ENCODE measurements at regions not wholly inside any gene's neighbourhood (a gene's known extent, or its start where the extent isn't known, plus 50 kb on each side); places are given as distances from the start of the nearest gene placed in this dataset.

DNA sequence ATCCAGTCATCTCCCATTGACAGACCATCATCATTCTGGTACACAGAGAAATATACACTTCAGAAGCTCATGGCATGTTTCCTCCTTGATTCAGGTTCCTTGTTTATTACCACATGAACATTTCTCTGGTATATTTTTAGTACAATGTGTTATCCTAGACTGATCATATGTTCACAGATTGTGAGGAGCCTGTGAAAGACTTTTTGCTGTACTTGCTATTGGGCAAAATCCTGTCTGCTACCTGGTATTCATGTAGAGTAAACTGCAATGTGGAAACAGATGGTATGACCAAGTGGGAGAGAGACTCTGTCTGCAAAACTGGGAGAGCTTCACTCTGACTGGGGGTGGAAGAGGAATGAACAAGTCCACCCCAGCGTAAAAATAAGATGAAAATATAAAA, 657.2 kb downstream of the IRS1 start:
- Histone ChIP-seq H3K36me3 (ENCODE audit: control insufficient read depth, insufficient read depth, low read length) (no peaks in the 10 kb centered on the region), H3K27me3 (ENCODE audit: control insufficient read depth, insufficient read depth, low read length) (no peaks in the 10 kb centered on the region), H3K4me3 (ENCODE audit: low read depth, low read length) (no peak overlapping the region)
- TF ChIP-seq, protein P1, sequence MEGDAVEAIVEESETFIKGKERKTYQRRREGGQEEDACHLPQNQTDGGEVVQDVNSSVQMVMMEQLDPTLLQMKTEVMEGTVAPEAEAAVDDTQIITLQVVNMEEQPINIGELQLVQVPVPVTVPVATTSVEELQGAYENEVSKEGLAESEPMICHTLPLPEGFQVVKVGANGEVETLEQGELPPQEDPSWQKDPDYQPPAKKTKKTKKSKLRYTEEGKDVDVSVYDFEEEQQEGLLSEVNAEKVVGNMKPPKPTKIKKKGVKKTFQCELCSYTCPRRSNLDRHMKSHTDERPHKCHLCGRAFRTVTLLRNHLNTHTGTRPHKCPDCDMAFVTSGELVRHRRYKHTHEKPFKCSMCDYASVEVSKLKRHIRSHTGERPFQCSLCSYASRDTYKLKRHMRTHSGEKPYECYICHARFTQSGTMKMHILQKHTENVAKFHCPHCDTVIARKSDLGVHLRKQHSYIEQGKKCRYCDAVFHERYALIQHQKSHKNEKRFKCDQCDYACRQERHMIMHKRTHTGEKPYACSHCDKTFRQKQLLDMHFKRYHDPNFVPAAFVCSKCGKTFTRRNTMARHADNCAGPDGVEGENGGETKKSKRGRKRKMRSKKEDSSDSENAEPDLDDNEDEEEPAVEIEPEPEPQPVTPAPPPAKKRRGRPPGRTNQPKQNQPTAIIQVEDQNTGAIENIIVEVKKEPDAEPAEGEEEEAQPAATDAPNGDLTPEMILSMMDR (IDR thresholded peaks at IDR 0.05; ENCODE audit: insufficient read depth, low read length, poor library complexity, severe bottlenecking), result no peak
- DNase-seq (ENCODE audit: low read depth), result no peak

DNA sequence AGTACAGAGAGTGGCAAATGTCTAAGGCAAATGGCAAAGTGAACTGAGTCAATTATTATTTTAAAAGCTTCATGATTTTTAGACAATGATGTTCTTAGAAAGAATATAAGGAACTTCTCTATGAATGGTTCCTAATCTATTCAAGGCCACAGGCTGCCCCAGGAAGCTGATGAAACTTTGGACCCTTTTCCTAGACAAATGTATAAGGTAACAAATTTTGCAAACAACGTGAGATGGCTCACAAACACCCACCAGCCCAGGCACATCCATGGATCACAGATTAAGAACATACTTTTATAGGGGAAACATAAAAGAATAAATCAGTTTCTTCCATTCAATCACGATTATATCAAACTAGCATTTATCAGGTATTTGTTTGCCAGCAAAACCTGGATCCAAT, 659.0 kb downstream of the IRS1 start:
- no peak for DNase-seq (ENCODE audit: low read depth)
- H3K27me3 ChIP-seq (ENCODE audit: control insufficient read depth, insufficient read depth, low read length), result no peaks in the 10 kb centered on the region
- H3K4me3 ChIP-seq (ENCODE audit: low read depth, low read length), result no peak overlapping the region
- TF ChIP-seq, protein P1 (IDR thresholded peaks at IDR 0.05; ENCODE audit: insufficient read depth, low read length, poor library complexity, severe bottlenecking), result no peak
- H3K36me3 ChIP-seq (ENCODE audit: control insufficient read depth, insufficient read depth, low read length), result no peaks in the 10 kb centered on the region

DNA sequence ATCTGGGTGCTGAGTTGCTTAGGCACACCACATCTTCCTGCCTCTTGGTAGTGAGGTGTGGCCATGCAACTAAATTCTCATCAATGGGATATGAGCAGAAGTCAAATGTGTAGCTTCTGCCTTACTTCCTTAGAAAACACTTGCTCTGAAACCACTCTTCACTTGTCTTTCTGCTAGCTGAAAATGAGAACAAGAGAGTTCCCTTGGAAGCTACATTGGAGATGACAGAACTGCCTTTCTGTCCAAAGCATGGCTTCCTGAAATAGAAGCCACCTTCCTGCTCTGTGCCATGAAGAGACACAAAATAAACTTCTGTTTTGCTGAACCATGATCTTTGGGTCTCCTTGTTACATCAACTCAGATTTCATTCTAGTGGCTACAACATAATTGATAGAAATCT, 659.9 kb downstream of the IRS1 start:
- TF ChIP-seq, protein P1 (IDR thresholded peaks at IDR 0.05; ENCODE audit: insufficient read depth, low read length, poor library complexity, severe bottlenecking), result no peak
- Histone ChIP-seq H3K27me3 (ENCODE audit: control insufficient read depth, insufficient read depth, low read length) (no peaks in the 10 kb centered on the region), H3K36me3 (ENCODE audit: control insufficient read depth, insufficient read depth, low read length) (no peaks in the 10 kb centered on the region), H3K4me3 (ENCODE audit: low read depth, low read length) (no peak overlapping the region)
- no peak for DNase-seq (ENCODE audit: low read depth)

DNA sequence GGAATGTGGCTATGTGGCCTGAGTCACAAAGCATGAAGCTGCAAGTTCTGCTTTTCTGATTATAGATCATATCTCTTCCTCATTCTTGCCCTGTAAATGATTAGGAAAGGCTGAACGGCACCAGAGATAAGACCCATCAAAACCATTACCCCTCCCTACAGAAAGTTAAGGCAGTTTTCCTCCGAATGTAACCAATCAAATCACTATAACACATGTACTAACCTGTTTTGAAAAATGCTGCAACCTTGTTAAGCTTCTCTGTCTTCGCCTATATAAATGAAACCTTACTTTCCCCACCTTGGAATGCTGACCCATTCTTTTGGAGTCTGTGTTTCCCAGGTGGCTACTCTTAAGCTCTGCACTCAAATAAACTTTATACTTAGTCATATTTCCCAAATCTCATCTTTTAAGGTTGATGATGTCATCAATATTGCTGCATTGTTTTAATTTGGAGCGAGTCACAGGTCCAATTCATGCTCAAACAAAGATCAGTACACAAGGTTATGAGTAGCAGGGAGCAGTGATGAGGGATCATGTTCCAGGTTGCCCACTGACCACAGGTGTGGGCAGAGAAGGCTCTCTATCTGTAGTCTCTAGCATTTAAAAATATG, 662.3 kb downstream of the IRS1 start:
- H3K27me3 ChIP-seq (ENCODE audit: control insufficient read depth, insufficient read depth, low read length), result no peaks in the 10 kb centered on the region
- DNase-seq (ENCODE audit: low read depth), result no peak
- no peak overlapping the region for H3K4me3 ChIP-seq (ENCODE audit: low read depth, low read length)
- no peaks in the 10 kb centered on the region for H3K36me3 ChIP-seq (ENCODE audit: control insufficient read depth, insufficient read depth, low read length)
- TF ChIP-seq, protein P1 (IDR thresholded peaks at IDR 0.05; ENCODE audit: insufficient read depth, low read length, poor library complexity, severe bottlenecking), result no peak

DNA sequence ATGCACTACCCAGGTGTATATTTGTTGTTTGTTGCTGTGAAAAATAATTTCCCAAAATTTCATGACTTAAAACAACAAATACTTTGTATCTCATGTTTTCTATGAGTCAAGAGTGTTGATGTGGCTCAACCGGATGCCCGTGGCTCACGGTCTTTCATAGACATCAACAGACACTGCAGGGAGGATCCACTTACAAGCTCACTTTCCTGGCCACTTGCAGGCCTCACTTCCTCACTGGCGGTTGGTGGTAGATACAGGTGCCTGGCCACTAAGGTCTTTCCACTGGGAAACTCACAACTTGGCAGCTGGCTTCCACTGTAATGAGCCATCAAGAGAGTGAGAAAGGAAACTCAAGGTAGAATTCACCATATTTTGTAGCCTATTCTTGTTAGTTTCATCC, 662.9 kb downstream of the IRS1 start:
- Histone ChIP-seq H3K4me3 (ENCODE audit: low read depth, low read length) (no peak overlapping the region), H3K27me3 (ENCODE audit: control insufficient read depth, insufficient read depth, low read length) (no peaks in the 10 kb centered on the region), H3K36me3 (ENCODE audit: control insufficient read depth, insufficient read depth, low read length) (no peaks in the 10 kb centered on the region)
- TF ChIP-seq, protein P1 (IDR thresholded peaks at IDR 0.05; ENCODE audit: insufficient read depth, low read length, poor library complexity, severe bottlenecking), result no peak
- no peak for DNase-seq (ENCODE audit: low read depth)

DNA sequence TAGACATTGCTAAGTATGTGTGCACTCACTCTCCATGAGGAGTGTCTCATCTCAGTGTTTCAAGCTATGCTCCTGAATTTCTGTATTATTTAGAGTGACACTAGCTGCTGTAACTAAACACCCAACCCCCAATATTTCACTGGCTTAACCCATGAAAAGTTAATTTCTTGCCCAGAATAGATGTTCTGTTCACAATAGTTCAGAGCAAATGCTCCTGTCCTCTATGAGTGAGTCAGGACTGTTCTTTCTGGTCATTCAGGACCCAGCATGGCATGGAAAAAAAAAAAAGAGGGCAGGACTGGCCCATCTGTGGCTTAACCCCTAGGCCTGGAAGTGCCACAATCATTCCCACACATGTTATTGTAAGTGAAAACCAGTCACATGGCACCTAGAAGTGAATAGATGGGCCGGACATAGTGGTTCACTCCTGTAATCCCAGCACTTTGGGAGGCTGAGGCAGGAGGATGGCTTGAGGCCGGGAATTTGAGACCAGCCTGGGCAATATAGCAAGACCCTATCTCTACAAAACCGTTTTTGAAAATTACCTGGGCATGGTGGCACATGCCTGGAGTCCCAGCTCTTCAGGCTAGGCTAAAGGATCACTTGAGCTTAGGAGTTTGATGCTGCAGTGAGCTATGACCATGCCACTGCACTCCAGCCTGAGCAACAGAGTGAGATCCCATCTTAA, 663.6 kb downstream of the IRS1 start:
- TF ChIP-seq, protein P1 (IDR thresholded peaks at IDR 0.05; ENCODE audit: insufficient read depth, low read length, poor library complexity, severe bottlenecking), result no peak
- H3K27me3 ChIP-seq (ENCODE audit: control insufficient read depth, insufficient read depth, low read length), result no peaks in the 10 kb centered on the region
- no peaks in the 10 kb centered on the region for H3K36me3 ChIP-seq (ENCODE audit: control insufficient read depth, insufficient read depth, low read length)
- no peak overlapping the region for H3K4me3 ChIP-seq (ENCODE audit: low read depth, low read length)
- no peak for DNase-seq (ENCODE audit: low read depth)

Data from kidney epithelial cell (primary cell).